GM23338 (cell line): ENCODE measurements at regions not wholly inside any gene's neighbourhood (a gene's known extent, or its start where the extent isn't known, plus 50 kb on each side); places are given as distances from the start of the nearest gene placed in this dataset.

Experiments
- CREB1 ChIP-seq: fragments of 250-450 bp; sonication (Bioruptor Pico); IDR thresholded peaks from 2 replicates; pipeline ENCODE4 v1.5.0; 2020; ENCODE audit warnings: low read depth, mild to moderate bottlenecking, moderate library complexity
- CTCF ChIP-seq, 2 experiments: fragments of 200-600 bp in 1 of 2; sonication (generic) in 1 of 2; conservative IDR thresholded peaks; 2 replicates each; pipeline versions ENCODE4 v1.5.1 to v1.6.1; 2016 to 2017; ENCODE audit warnings: antibody characterized with exemption in 2 of 2, low read depth in 2 of 2, mild to moderate bottlenecking in 2 of 2, moderate library complexity in 1 of 2
- EZH2 ChIP-seq: fragments of 200-600 bp; sonication (generic); IDR thresholded peaks from one replicate; pipeline ENCODE4 v1.8.0; 2017; ENCODE audit warnings: antibody characterized with exemption, mild to moderate bottlenecking, low read depth; ENCODE audit not compliant: unreplicated experiment
- REST ChIP-seq: IDR thresholded peaks from one replicate; pipeline ENCODE4 v1.6.1; 2018; ENCODE audit warnings: antibody characterized with exemption; ENCODE audit not compliant: unreplicated experiment

- TF ChIP-seq EZH2 (no peak), CREB1 (CRISPR knock-in tag) (no peak), CTCF (conservative IDR thresholded peaks at IDR 0.05; ENCODE audit: low read depth in 2 of 2) (no peak), REST (no peak)
Measured at GRCh38 chr4:173935622-173936405, 347.7 kb downstream of the FBXO8 start.
